H1 (cell line): ENCODE measurements at regions not wholly inside any gene's neighbourhood (a gene's known extent, or its start where the extent isn't known, plus 50 kb on each side); places are given as distances from the start of the nearest gene placed in this dataset.

ENCODE experiments used
- BRCA1 ChIP-seq: IDR thresholded peaks from 2 replicates; pipeline ENCODE4 v1.6.1; 2012; ENCODE audit warnings: low read depth, low read length, improper control_type of control experiment
- CEBPB ChIP-seq: IDR thresholded peaks from 2 replicates; pipeline ENCODE4 v1.6.1; 2012; ENCODE audit warnings: low read depth, low read length
- CTCF ChIP-seq, 3 experiments: IDR thresholded peaks; 1 replicate in 2 of 3; 2 replicates in 1 of 3; pipeline versions ENCODE4 v1.5.1 to v1.6.1; 2011; ENCODE audit warnings: low read length in 3 of 3, mild to moderate bottlenecking in 3 of 3, inconsistent platforms in 2 of 3, low read depth in 1 of 3, moderate library complexity in 1 of 3; ENCODE audit not compliant: insufficient read depth in 1 of 3; ENCODE audit errors: control extremely low read depth in 1 of 3
- EGR1 ChIP-seq: IDR thresholded peaks from 2 replicates; pipeline ENCODE4 v1.6.1; 2011; ENCODE audit warnings: low read depth, low read length, borderline replicate concordance
- EP300 ChIP-seq, 2 experiments: IDR thresholded peaks; 1 replicate in 1 of 2; 2 replicates in 1 of 2; pipeline ENCODE4 v1.6.1; 2011 to 2012; ENCODE audit warnings: low read depth in 2 of 2, low read length in 2 of 2, mild to moderate bottlenecking in 2 of 2, borderline replicate concordance in 1 of 2, inconsistent platforms in 1 of 2, moderate library complexity in 1 of 2
- EZH2 ChIP-seq: fragments of 200-600 bp; sonication (generic); IDR thresholded peaks from 2 replicates; pipeline ENCODE4 v1.7.1; 2012; ENCODE audit warnings: low read depth, mild to moderate bottlenecking, moderate library complexity, low read length, inconsistent platforms; ENCODE audit not compliant: severe bottlenecking
- GABPA ChIP-seq: IDR thresholded peaks from 2 replicates; pipeline ENCODE4 v1.6.1; 2011; ENCODE audit warnings: mild to moderate bottlenecking, low read length, moderate library complexity, borderline replicate concordance; ENCODE audit not compliant: insufficient read depth
- JUND ChIP-seq: IDR thresholded peaks from 2 replicates; pipeline ENCODE4 v1.6.1; 2011; ENCODE audit warnings: mild to moderate bottlenecking, improper control_type of control experiment, low read length
- SIN3A ChIP-seq, 2 experiments: IDR thresholded peaks in 1 of 2; conservative IDR thresholded peaks in 1 of 2; 2 replicates each; pipeline ENCODE4 v1.6.1; 2011 to 2012; ENCODE audit warnings: low read length in 2 of 2, improper control_type of control experiment in 1 of 2, low read depth in 1 of 2, mild to moderate bottlenecking in 1 of 2
- SRF ChIP-seq: IDR thresholded peaks from 2 replicates; pipeline ENCODE4 v1.6.1; 2011; ENCODE audit warnings: mild to moderate bottlenecking, low read depth, low read length, moderate library complexity
- USF2 ChIP-seq: IDR thresholded peaks from 2 replicates; pipeline ENCODE4 v1.6.1; 2011; ENCODE audit warnings: low read length, improper control_type of control experiment
- ZNF274 ChIP-seq: IDR thresholded peaks from 2 replicates; pipeline ENCODE4 v1.7.0; 2012; ENCODE audit warnings: low read length, borderline replicate concordance; ENCODE audit errors: extremely low read depth

- no peak for TF ChIP-seq USF2
- no peak for TF ChIP-seq EZH2
- no peak for TF ChIP-seq EGR1
- no peak for TF ChIP-seq EP300 (IDR thresholded peaks at IDR 0.05; ENCODE audit: borderline replicate concordance in 1 of 2, low read depth in 2 of 2, low read length in 2 of 2)
- TF ChIP-seq JUND = no peak
- TF ChIP-seq CTCF (IDR thresholded peaks at IDR 0.05; ENCODE audit: control extremely low read depth in 1 of 3, insufficient read depth in 1 of 3, low read depth in 1 of 3, low read length in 3 of 3) = no peak
- TF ChIP-seq GABPA = no peak
- no peak for TF ChIP-seq SIN3A (conservative IDR thresholded peaks at IDR 0.05 in 1 of 2, IDR thresholded peaks at IDR 0.05 in 1 of 2; ENCODE audit: low read depth in 1 of 2, low read length in 2 of 2)
- TF ChIP-seq BRCA1 = no peak
- no peak for TF ChIP-seq CEBPB
- TF ChIP-seq SRF = no peak
- no peak for TF ChIP-seq ZNF274
Measured at GRCh38 chr2:60699617-60700016, 56.5 kb upstream of the PAPOLG start.
